TTC549 (cell line): ENCODE measurements at regions not wholly inside any gene's neighbourhood (a gene's known extent, or its start where the extent isn't known, plus 50 kb on each side); places are given as distances from the start of the nearest gene placed in this dataset.

ENCODE experiments used
- FAIRE-seq: peaks from 2 replicates; lab custom pipeline; 2012; peaks lifted over from hg19 to GRCh38; lab: Jason Lieb, UNC

- FAIRE-seq = no peak
These were observed 104.6 kb downstream of the AMY1C start for GRCh38 chr1:103854279-103854678.

- no peak for FAIRE-seq
These were observed 110.0 kb downstream of the AMY1C start for GRCh38 chr1:103859721-103860120.

DNA sequence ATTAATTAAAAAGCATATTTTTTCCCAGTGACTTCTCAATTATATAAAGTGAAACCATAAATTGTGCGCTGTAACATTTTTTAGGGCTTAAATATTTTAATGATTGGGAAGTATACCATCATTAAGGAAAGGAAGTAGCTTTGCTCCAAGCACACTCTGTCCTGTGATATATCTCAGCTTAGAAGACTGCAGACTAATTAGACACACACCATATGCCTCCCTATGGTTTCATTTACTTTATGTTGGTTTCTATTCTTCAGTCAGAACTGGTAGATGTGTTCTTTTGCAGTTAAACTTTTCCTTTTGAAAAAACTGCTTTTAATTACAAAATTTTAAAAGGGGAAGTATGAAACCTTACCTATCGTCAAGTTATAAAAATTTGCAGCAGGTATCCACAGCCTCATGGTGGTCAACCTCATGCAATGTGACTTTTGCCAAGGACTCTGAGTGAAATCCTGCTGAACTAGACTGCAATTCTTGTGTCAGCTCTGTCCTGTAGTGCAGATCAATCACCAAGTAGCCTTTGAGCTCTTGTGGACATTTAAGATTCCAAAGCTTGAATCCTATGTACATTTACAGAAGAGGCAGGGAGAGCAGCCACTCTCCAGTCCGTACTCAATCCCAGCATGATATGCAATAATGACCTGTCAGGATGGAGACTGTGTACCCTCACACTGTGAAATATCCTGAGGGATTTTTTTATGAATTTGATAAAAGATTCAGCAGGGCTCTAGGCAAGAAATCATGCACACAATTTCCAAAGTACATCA, 149.1 kb downstream of the AMY1C start:
- FAIRE-seq = no peak

- no peak for FAIRE-seq
These were observed 150.3 kb downstream of the AMY1C start for GRCh38 chr1:103900005-103900404.

GRCh38 chr1:103901072-103901471, 151.4 kb downstream of the AMY1C start:
- no peak for FAIRE-seq

DNA sequence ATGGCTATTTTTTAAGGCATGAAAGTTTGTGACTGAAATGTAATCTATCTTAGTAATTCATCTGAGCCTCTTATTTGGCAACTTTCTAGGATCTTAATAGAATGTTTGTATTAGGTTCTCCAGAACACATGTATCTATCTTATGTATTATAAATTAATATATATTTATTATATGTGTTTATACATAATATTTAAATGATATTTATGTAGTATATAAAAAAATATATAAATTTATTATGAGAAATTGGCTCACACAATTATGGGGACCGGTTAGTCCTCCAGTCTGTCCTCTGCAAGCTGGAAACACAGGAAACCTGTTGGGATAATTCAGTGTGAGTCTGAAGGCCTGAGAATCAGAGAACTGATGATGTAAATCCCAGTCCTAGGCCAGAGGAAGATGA, 155.7 kb downstream of the AMY1C start:
- no peak for FAIRE-seq

DNA sequence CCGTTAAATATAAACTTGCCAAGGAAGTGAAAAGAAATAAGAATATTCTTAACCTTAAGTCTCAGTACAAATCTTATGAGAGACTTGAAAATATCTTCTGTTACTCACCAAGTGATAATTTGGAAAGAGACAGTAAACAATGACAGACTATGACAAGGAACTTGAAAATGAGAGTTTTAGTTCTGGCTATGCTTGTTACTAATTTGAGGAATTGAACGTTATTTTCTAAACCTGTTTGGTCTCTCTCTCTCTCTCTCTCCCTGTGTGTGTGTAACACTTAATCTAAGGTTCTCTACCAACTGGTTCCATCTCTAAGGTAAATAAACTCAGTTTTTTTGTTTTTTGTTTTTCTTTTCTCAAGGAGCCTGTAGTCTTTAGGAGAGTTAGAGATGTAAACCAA, 161.8 kb downstream of the AMY1C start:
- no peak for FAIRE-seq

DNA sequence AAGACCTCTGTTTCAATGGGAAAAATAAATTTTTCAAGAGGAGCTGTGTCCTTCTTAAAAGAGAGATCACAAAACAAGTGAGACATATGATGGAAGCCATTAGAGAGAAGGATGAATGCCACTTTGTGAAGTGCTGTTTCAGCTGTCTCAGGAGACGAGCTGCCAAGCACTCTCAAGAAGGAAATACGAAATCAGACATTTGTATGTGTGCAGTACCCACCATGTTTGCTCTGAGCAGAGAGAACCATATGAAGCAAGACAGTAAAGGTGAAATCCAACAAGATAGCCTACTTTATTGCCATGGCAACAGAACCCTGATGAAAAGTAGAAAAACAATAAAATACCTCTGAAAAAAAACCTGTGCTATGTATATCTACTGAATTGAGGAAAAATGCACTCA, 168.1 kb downstream of the AMY1C start:
- no peak for FAIRE-seq

DNA sequence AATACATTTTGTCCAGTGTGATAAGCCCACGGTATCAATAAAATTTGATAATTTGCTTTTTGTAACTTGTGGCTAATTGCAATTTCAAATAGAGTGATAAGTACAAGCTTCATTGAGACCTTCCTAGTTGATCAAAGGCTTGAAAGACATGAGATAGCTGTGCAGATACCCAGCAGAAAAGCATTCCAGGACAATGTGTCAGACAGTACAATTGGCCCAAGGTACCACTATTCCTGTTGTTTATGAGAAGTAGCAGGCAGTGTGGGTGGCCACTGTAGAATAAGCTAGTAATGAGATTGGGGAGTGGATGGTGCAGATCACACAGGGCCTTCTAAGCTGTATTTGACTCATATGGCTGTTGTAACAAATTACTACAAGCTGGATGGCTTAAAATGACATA, 182.2 kb downstream of the AMY1C start:
- FAIRE-seq = no peak

- no peak for FAIRE-seq
These were observed 188.2 kb downstream of the AMY1C start for GRCh38 chr1:103937763-103938357.

- no peak for FAIRE-seq
These were observed 191.4 kb downstream of the AMY1C start for GRCh38 chr1:103941086-103941485.

GRCh38 chr1:103942029-103942428, 192.3 kb downstream of the AMY1C start:
- no peak for FAIRE-seq

- no peak for FAIRE-seq
These were observed 196.1 kb downstream of the AMY1C start for GRCh38 chr1:103945774-103946173.

- peak; percentile 38 for FAIRE-seq
These were observed 198.8 kb downstream of the AMY1C start for GRCh38 chr1:103948526-103948925.

DNA sequence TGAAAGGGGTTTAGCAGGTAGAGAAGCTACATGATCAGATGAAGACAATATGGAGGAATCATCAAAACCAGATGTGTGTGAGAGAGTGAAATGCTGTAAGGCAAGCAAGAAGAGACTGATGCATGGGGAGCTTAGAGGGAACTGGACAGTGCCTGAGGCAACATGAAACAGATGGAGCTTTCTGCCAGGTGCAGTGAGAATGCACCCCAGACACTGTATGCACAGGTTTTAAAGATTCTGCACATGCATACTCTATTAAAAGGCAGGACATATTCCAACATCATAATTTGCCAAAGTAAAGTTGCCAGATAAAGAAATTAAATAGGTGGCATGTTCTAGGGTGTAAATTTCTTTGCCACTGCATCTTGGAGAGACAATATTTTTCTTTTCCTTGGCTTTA, 200.1 kb downstream of the AMY1C start:
- no peak for FAIRE-seq

GRCh38 chr1:103953386-103953785, 203.7 kb downstream of the AMY1C start:
- FAIRE-seq = no peak

DNA sequence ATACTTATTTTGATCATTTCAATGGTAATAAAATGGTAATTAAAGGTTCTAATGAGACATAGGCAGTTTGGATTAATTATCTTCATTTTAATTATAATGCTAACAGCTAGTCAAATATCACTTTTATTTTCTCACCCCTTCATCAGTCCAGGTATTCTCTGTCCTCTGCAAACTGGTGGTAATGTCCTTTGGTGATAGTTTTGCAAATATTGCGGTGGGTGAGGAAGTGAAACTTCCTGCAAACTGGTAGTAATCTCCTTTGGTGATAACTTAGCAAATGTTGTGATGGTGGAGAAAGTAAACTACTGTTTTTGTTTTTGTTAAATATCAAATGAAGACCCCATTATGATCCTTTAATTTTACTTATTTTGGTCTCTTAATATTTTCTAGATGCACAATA, 209.0 kb downstream of the AMY1C start:
- no peak for FAIRE-seq

GRCh38 chr1:103959565-103959964, 209.9 kb downstream of the AMY1C start:
- no peak for FAIRE-seq

GRCh38 chr1:103960045-103960444, 210.3 kb downstream of the AMY1C start:
- FAIRE-seq = no peak

- FAIRE-seq = no peak
These were observed 211.0 kb downstream of the AMY1C start for GRCh38 chr1:103960710-103961109.

GRCh38 chr1:103986792-103987191, 237.1 kb downstream of the AMY1C start:
- FAIRE-seq = no peak

- FAIRE-seq = no peak
These were observed 247.9 kb downstream of the AMY1C start for GRCh38 chr1:103997631-103998030.

- no peak for FAIRE-seq
These were observed 269.4 kb downstream of the AMY1C start for GRCh38 chr1:104018922-104019674.

GRCh38 chr1:104019675-104020049, 270.0 kb downstream of the AMY1C start:
- no peak for FAIRE-seq
